ENCODE measurements at regions not wholly inside any gene's neighbourhood (a gene's known extent, or its start where the extent isn't known, plus 50 kb on each side); places are given as distances from the start of the nearest gene placed in this dataset.
"Not testable (repeated sequence)": the region's sequence is repeated elsewhere in the genome, so short reads cannot be mapped to it uniquely, and the experiment has no call there.

- intact Hi-C loops (cut with DNase I, micrococcal nuclease), result no loop called here
- TF ChIP-seq, protein P1, sequence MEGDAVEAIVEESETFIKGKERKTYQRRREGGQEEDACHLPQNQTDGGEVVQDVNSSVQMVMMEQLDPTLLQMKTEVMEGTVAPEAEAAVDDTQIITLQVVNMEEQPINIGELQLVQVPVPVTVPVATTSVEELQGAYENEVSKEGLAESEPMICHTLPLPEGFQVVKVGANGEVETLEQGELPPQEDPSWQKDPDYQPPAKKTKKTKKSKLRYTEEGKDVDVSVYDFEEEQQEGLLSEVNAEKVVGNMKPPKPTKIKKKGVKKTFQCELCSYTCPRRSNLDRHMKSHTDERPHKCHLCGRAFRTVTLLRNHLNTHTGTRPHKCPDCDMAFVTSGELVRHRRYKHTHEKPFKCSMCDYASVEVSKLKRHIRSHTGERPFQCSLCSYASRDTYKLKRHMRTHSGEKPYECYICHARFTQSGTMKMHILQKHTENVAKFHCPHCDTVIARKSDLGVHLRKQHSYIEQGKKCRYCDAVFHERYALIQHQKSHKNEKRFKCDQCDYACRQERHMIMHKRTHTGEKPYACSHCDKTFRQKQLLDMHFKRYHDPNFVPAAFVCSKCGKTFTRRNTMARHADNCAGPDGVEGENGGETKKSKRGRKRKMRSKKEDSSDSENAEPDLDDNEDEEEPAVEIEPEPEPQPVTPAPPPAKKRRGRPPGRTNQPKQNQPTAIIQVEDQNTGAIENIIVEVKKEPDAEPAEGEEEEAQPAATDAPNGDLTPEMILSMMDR (IDR thresholded peaks at IDR 0.05), result no peak
- Histone ChIP-seq H3K9me3 (no peaks in the 10 kb centered on the region), H3K4me1 (ENCODE audit: low read depth) (no peaks in the 10 kb centered on the region), H3K4me3 (no peak overlapping the region), H3K36me3 (ENCODE audit: low read depth) (no peaks in the 10 kb centered on the region)
- no peak for ATAC-seq
- DNase-seq, result no peak
These were observed 192.1 kb downstream of the MN1 start for GRCh38 chr22:27609451-27609888.

- ATAC-seq; H3K9me3 ChIP-seq; H3K4me1 ChIP-seq (ENCODE audit: low read depth); DNase-seq; H3K4me3 ChIP-seq; H3K36me3 ChIP-seq (ENCODE audit: low read depth); intact Hi-C loops (cut with DNase I, micrococcal nuclease): not testable (repeated sequence)
These were observed 191.4 kb downstream of the MN1 start for GRCh38 chr22:27610164-27610563.

DNA sequence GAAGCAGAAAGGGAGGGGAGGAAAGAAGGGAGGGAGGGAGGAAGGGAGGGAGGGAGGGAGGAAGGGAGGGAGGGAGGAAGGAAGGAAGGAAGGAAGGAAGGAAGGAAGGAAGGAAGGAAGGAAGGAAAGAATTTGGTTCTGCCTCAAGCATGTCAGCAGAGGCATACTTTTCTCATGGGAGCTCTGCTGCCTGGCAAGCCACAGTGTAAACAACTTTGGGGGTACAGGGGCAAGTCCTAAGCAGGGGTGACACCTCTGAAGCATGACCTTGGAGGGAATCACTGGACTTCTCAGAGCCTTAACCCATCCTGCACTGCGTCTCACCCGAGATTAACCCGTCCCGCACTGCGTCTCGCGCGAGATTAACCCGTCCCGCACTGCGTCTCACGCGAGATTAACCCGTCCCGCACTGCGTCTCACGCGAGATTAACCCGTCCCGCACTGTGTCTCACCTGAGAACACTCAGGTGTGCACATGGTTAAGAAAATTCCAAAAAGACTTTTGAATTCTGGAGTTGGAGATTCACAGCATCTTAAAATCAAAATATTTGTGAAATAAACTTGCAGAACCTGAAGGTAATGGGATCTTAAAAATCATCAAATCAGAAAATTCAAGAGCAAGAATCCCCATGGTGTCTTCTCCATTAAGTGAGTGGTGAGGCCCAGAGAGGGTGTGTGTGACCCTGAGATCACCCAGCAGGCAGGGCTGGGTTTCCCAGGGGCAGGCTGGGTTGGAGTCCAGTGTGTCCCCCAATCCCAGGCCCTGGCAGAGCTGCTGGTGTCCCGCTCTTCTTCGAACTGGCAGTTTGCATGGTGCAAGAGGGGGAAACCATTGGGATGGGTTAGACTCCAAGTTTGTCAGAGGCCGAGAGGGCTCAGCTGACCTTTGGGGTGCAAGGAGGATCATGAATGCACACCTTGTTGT is 190.4 kb downstream of the MN1 start:
- no peaks in the 10 kb centered on the region for H3K9me3 ChIP-seq
- DNase-seq (no peak), ATAC-seq (no peak)
- H3K4me1 ChIP-seq (ENCODE audit: low read depth), result no peaks in the 10 kb centered on the region
- no peak overlapping the region for H3K4me3 ChIP-seq
- H3K36me3 ChIP-seq (ENCODE audit: low read depth), result no peaks in the 10 kb centered on the region
- TF ChIP-seq, protein P1 (IDR thresholded peaks at IDR 0.05), result no peak
- intact Hi-C loops (cut with DNase I, micrococcal nuclease), result no loop called here

- Histone ChIP-seq H3K4me3 (no peak overlapping the region), H3K4me1 (ENCODE audit: low read depth) (no peaks in the 10 kb centered on the region), H3K36me3 (ENCODE audit: low read depth) (no peaks in the 10 kb centered on the region), H3K9me3 (no peaks in the 10 kb centered on the region)
- ATAC-seq (no peak), DNase-seq (no peak)
- TF ChIP-seq, protein P1 (IDR thresholded peaks at IDR 0.05), result no peak
- intact Hi-C loops (cut with DNase I, micrococcal nuclease), result no loop called here
These were observed 189.4 kb downstream of the MN1 start for GRCh38 chr22:27612115-27612514.

- H3K36me3 ChIP-seq (ENCODE audit: low read depth), result no peaks in the 10 kb centered on the region
- TF ChIP-seq, protein P1 (IDR thresholded peaks at IDR 0.05), result no peak
- no peaks in the 10 kb centered on the region for H3K9me3 ChIP-seq
- intact Hi-C loops (cut with DNase I, micrococcal nuclease), result no loop called here
- H3K4me1 ChIP-seq (ENCODE audit: low read depth), result no peaks in the 10 kb centered on the region
- DNase-seq (no peak), ATAC-seq (no peak)
- H3K4me3 ChIP-seq, result no peak overlapping the region
These were observed 188.2 kb downstream of the MN1 start for GRCh38 chr22:27613099-27614005.
